ENCODE measurements at regions not wholly inside any gene's neighbourhood (a gene's known extent, or its start where the extent isn't known, plus 50 kb on each side); places are given as distances from the start of the nearest gene placed in this dataset.

- no peak for FAIRE-seq
- DNase-seq (ENCODE audit: insufficient read length, low spot score) = no peak
- no peak for TF ChIP-seq CTCF (IDR thresholded peaks at IDR 0.05; ENCODE audit: insufficient read depth, missing control alignments)
These were observed 263.3 kb downstream of the SLC16A7 start for GRCh38 chr12:59859171-59859510.

- DNase-seq (ENCODE audit: insufficient read length, low spot score) = no peak
- peak; percentile 67 for FAIRE-seq
These were observed 265.8 kb downstream of the SLC16A7 start for GRCh38 chr12:59861635-59862034.

GRCh38 chr12:59867055-59867454 lies 271.2 kb downstream of the SLC16A7 start:
- DNase-seq (ENCODE audit: insufficient read length, low spot score) = no peak
- no peak for FAIRE-seq
- no peak for TF ChIP-seq CTCF (IDR thresholded peaks at IDR 0.05; ENCODE audit: insufficient read depth, missing control alignments)

More at GRCh38 chr12:59861635-59862034, 265.8 kb downstream of the SLC16A7 start:
- no peak for TF ChIP-seq CTCF (IDR thresholded peaks at IDR 0.05; ENCODE audit: insufficient read depth, missing control alignments)

- FAIRE-seq = no peak
- no peak for DNase-seq (ENCODE audit: insufficient read length, low spot score)
- TF ChIP-seq CTCF (IDR thresholded peaks at IDR 0.05; ENCODE audit: insufficient read depth, missing control alignments) = no peak
These were observed 271.9 kb downstream of the SLC16A7 start for GRCh38 chr12:59867689-59868088.

GRCh38 chr12:59871779-59872178 lies 275.9 kb downstream of the SLC16A7 start:
- TF ChIP-seq CTCF (IDR thresholded peaks at IDR 0.05; ENCODE audit: insufficient read depth, missing control alignments) = no peak
- DNase-seq (ENCODE audit: insufficient read length, low spot score) = no peak
- no peak for FAIRE-seq

GRCh38 chr12:59873136-59873535 lies 277.3 kb downstream of the SLC16A7 start:
- DNase-seq (ENCODE audit: insufficient read length, low spot score) (no peak), FAIRE-seq (no peak)
- no peak for TF ChIP-seq CTCF (IDR thresholded peaks at IDR 0.05; ENCODE audit: insufficient read depth, missing control alignments)

- no peak for FAIRE-seq
- no peak for DNase-seq (ENCODE audit: insufficient read length, low spot score)
- no peak for TF ChIP-seq CTCF (IDR thresholded peaks at IDR 0.05; ENCODE audit: insufficient read depth, missing control alignments)
These were observed 279.0 kb downstream of the SLC16A7 start for GRCh38 chr12:59874781-59875180.
